ENCODE measurements at regions not wholly inside any gene's neighbourhood (a gene's known extent, or its start where the extent isn't known, plus 50 kb on each side); places are given as distances from the start of the nearest gene placed in this dataset.
"Not testable (repeated sequence)": the region's sequence is repeated elsewhere in the genome, so short reads cannot be mapped to it uniquely, and the experiment has no call there.

DNA sequence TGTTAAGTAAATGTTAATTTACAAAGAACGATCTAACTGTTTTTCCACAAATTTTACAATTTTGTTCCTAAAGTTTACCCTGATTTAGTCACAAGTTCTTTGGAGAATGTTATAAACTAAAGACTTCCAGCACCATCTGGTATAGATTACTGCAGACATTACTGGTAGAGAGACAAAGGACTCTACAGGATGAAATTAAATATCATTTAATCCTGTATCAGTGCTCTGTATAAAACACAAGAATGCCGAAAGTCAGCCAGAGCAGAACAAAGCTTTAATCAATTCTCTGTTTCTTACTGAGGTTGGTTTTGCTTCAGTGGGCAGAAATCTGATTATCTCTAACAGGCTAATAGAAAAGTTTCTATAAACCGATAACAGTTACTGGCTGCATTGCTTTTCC, 763.6 kb downstream of the TENT5A start:
- no peak for DNase-seq
- no peak overlapping the region for H3K27ac ChIP-seq (ENCODE audit: low read length)
- H3K36me3 ChIP-seq (ENCODE audit: control insufficient read depth, insufficient read depth, low read length), result no peaks in the 10 kb centered on the region

DNA sequence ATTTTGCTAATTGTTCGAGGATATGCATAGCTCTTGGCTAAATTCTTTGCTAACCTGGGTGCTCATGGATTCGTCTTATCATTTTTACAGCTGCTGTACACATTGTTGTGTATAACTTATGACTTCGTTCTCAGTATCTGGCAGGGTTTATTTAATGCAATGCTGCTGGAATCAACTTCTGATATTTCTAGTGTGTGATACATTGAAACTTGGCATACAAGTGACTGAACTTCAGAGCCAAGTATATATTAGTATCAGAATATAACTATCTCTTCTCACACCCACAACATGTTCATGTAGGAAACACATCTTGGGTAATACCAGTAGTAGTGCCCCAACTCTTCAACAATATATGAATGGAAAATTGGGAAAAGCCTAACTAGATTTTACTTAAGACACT, 764.2 kb downstream of the TENT5A start:
- Histone ChIP-seq H3K36me3 (ENCODE audit: control insufficient read depth, insufficient read depth, low read length) (no peaks in the 10 kb centered on the region), H3K4me3 (ENCODE audit: low read length) (no peak overlapping the region), H3K4me1 (ENCODE audit: control insufficient read depth, insufficient read depth, low read length) (no peaks in the 10 kb centered on the region), H3K27ac (ENCODE audit: low read length) (no peak overlapping the region), H3K27me3 (ENCODE audit: control insufficient read depth, insufficient read depth, low read length) (no peaks in the 10 kb centered on the region), H3K9me3 (ENCODE audit: control insufficient read depth, low read depth, low read length) (peaks cover 8% of the 10 kb centered on the region)
- no peak for DNase-seq
- WGBS (ENCODE audit: insufficient coverage, low lambda C conversion rate), result no CpG with 5 or more reads among the region's 3 CpGs

More for the DNA sequence above, 763.6 kb downstream of the TENT5A start:
- Histone ChIP-seq H3K27me3 (ENCODE audit: control insufficient read depth, insufficient read depth, low read length) (no peaks in the 10 kb centered on the region), H3K4me3 (ENCODE audit: low read length) (no peak overlapping the region), H3K9me3 (ENCODE audit: control insufficient read depth, low read depth, low read length) (peaks cover 9% of the 10 kb centered on the region), H3K4me1 (ENCODE audit: control insufficient read depth, insufficient read depth, low read length) (no peaks in the 10 kb centered on the region)
- WGBS (ENCODE audit: insufficient coverage, low lambda C conversion rate), result 75% methylated on average over 2 of the region's 3 CpGs

DNA sequence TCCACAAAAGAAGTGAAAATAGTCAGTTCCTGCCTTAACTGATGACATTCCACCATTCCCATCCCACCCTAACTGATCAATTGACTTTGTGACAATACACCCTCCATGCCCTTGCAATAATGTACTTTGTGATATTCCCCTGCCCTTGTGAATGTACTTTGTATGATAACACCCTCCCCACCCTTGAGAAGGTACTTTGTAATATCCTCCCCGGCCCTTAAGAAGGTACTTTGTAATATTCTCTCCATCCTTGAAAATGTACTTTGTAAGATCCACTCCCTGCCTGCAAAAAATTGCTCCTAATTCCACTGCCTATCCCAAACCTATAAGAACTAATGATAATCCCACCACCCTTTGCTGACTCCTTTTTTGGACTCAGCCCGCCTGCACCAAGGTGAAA, 771.3 kb downstream of the TENT5A start:
- H3K27me3 ChIP-seq (ENCODE audit: control insufficient read depth, insufficient read depth, low read length); H3K4me3 ChIP-seq (ENCODE audit: low read length); H3K9me3 ChIP-seq (ENCODE audit: control insufficient read depth, low read depth, low read length); H3K27ac ChIP-seq (ENCODE audit: low read length); DNase-seq; H3K36me3 ChIP-seq (ENCODE audit: control insufficient read depth, insufficient read depth, low read length); H3K4me1 ChIP-seq (ENCODE audit: control insufficient read depth, insufficient read depth, low read length): not testable (repeated sequence)
- no CpG with 5 or more reads among the region's 2 CpGs for WGBS (ENCODE audit: insufficient coverage, low lambda C conversion rate)

DNA sequence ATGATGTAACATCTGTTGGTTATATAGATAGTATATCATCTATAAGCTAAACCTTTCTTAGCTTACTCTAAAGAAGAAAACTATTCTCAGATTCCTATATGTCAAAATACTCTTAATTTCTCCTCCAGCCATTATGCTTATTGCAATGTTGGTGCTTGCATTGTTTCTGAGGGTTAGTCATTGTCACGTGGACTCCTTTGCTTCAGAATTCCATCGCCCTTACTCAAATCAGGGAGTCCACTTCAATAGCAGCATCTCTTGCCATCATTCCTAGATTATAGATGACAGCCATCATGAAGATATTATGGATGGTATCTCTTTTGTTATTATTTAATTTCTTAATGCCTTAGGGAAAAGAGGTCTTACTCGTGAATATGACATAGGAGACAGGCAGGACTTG, 776.1 kb downstream of the TENT5A start:
- Histone ChIP-seq H3K4me1 (ENCODE audit: control insufficient read depth, insufficient read depth, low read length) (no peaks in the 10 kb centered on the region), H3K9me3 (ENCODE audit: control insufficient read depth, low read depth, low read length) (no peaks in the 10 kb centered on the region), H3K27ac (ENCODE audit: low read length) (no peak overlapping the region), H3K27me3 (ENCODE audit: control insufficient read depth, insufficient read depth, low read length) (no peaks in the 10 kb centered on the region), H3K36me3 (ENCODE audit: control insufficient read depth, insufficient read depth, low read length) (no peaks in the 10 kb centered on the region), H3K4me3 (ENCODE audit: low read length) (no peak overlapping the region)
- no peak for DNase-seq
- WGBS (ENCODE audit: insufficient coverage, low lambda C conversion rate), result no CpG with 5 or more reads among the region's 3 CpGs

DNA sequence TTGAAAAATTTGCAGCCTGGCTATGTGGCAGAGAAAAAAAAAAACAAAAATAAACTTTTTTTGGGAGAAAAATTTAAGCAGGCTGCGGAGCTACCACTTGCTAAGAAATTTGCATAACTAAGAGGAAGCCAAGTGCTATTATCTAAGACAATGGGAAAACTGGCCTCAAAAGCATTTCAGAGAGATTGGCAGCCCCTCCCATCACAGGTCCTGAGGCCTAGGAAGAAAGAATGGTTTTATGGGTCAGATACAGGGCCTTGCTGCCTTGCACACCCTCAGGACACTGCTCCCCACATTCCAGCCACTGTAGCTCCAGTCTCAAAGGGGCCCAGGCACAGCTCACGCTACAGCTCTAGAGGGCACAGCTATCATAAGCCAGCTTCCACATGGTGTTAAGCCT, 777.9 kb downstream of the TENT5A start:
- Histone ChIP-seq H3K27ac (ENCODE audit: low read length) (no peak overlapping the region), H3K4me1 (ENCODE audit: control insufficient read depth, insufficient read depth, low read length) (no peaks in the 10 kb centered on the region), H3K27me3 (ENCODE audit: control insufficient read depth, insufficient read depth, low read length) (no peaks in the 10 kb centered on the region), H3K36me3 (ENCODE audit: control insufficient read depth, insufficient read depth, low read length) (no peaks in the 10 kb centered on the region), H3K4me3 (ENCODE audit: low read length) (no peak overlapping the region), H3K9me3 (ENCODE audit: control insufficient read depth, low read depth, low read length) (no peaks in the 10 kb centered on the region)
- WGBS (ENCODE audit: insufficient coverage, low lambda C conversion rate), result 100% methylated on average over 1 of the region's 2 CpGs
- peak in 1 of 2 donors; percentile 9 for DNase-seq

DNA sequence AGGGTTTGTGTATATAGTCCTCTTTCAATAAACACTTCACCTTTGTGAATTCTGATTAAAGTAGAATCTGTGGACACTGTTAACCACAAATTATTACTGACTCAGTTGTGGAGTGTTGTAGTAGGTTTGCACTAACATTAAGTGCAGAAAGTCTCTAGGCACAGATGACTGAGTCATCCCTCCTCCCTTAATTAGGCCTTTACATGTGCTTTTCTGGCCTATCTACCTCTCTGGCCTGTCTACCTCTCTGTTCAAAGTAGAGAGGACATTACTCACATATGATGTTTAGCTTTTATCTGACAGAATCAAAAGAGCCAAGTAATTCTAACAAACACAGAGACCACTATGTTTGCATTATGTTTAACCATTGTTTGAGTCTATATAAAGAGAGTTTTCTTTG, 783.0 kb downstream of the TENT5A start:
- Histone ChIP-seq H3K4me3 (ENCODE audit: low read length) (no peak overlapping the region), H3K27me3 (ENCODE audit: control insufficient read depth, insufficient read depth, low read length) (no peaks in the 10 kb centered on the region), H3K36me3 (ENCODE audit: control insufficient read depth, insufficient read depth, low read length) (no peaks in the 10 kb centered on the region), H3K4me1 (ENCODE audit: control insufficient read depth, insufficient read depth, low read length) (no peaks in the 10 kb centered on the region), H3K27ac (ENCODE audit: low read length) (no peak overlapping the region), H3K9me3 (ENCODE audit: control insufficient read depth, low read depth, low read length) (no peaks in the 10 kb centered on the region)
- DNase-seq, result no peak

DNA sequence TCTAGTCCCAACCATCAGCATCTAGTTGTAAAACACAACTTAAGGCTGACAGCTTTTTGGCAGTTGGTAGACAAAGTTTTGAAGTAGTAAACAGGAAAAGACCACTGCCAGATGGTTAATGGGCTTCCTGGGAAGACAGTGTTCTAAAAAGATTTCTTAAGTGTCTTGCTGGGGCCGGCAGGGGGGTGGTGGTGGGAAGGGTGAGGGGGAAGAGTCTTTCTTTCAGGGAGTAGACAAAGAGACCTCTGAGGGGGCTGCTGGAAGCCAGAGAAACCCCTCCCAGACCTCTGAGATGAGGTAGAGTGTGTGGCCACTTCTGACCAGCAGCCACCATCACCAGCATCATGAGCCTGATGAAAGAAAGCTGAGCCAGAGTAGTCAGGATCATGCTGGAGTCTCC, 784.9 kb downstream of the TENT5A start:
- peak in 1 of 2 donors; percentile 4 for DNase-seq
- Histone ChIP-seq H3K27me3 (ENCODE audit: control insufficient read depth, insufficient read depth, low read length) (no peaks in the 10 kb centered on the region), H3K27ac (ENCODE audit: low read length) (no peak overlapping the region), H3K9me3 (ENCODE audit: control insufficient read depth, low read depth, low read length) (no peaks in the 10 kb centered on the region), H3K4me1 (ENCODE audit: control insufficient read depth, insufficient read depth, low read length) (no peaks in the 10 kb centered on the region), H3K4me3 (ENCODE audit: low read length) (no peak overlapping the region), H3K36me3 (ENCODE audit: control insufficient read depth, insufficient read depth, low read length) (no peaks in the 10 kb centered on the region)
- WGBS (ENCODE audit: insufficient coverage, low lambda C conversion rate), result no CpG with 5 or more reads among the region's 1 CpG

DNA sequence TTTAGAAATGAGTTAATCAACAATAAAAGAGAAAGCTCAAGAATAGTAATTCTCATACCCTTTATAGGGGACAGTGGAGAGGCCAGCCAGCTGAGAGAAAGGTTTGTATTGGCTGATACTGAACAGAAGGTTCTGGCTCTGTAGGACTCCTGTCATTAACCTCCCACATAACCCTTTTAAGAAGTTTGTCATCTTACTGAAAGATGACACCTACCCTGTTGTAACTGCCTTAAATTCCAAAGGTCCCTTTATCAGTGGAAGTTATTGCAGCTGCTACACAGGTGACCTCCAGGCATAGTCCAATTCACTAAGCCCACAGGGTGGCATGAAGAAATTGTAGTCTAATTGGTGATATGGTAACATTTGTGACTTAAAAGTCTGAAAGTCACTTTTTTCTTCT, 790.1 kb downstream of the TENT5A start:
- no peaks in the 10 kb centered on the region for H3K9me3 ChIP-seq (ENCODE audit: control insufficient read depth, low read depth, low read length)
- no peak overlapping the region for H3K4me3 ChIP-seq (ENCODE audit: low read length)
- peaks cover 11% of the 10 kb centered on the region for H3K4me1 ChIP-seq (ENCODE audit: control insufficient read depth, insufficient read depth, low read length)
- no peaks in the 10 kb centered on the region for H3K36me3 ChIP-seq (ENCODE audit: control insufficient read depth, insufficient read depth, low read length)
- peak; percentile 85 to 89 for DNase-seq
- peak overlapping the region; percentile 68 for H3K27ac ChIP-seq (ENCODE audit: low read length)
- no peaks in the 10 kb centered on the region for H3K27me3 ChIP-seq (ENCODE audit: control insufficient read depth, insufficient read depth, low read length)

DNA sequence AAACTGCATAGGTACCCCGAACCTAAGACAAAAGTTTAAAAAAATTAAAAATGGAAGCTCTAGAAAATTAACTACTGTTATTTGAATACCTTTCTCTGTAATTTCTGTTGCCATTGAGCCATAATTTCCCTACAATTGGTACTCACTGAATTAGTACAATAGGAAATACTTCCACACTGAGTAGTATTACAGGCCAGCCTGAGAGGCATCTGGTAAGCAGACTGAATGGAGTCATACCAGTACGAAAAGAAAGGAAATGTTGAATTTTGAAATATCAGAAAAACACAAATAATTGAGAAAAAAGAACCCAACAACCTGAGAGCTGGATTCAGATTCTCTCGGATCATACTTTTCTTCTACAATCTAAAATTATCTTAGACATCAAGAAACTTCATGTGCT, 791.3 kb downstream of the TENT5A start:
- Histone ChIP-seq H3K27ac (ENCODE audit: low read length) (no peak overlapping the region), H3K4me3 (ENCODE audit: low read length) (no peak overlapping the region), H3K9me3 (ENCODE audit: control insufficient read depth, low read depth, low read length) (no peaks in the 10 kb centered on the region), H3K27me3 (ENCODE audit: control insufficient read depth, insufficient read depth, low read length) (no peaks in the 10 kb centered on the region), H3K36me3 (ENCODE audit: control insufficient read depth, insufficient read depth, low read length) (no peaks in the 10 kb centered on the region), H3K4me1 (ENCODE audit: control insufficient read depth, insufficient read depth, low read length) (peaks cover 11% of the 10 kb centered on the region)
- WGBS (ENCODE audit: insufficient coverage, low lambda C conversion rate), result 90% methylated on average over 2 of the region's 3 CpGs
- DNase-seq, result no peak

DNA sequence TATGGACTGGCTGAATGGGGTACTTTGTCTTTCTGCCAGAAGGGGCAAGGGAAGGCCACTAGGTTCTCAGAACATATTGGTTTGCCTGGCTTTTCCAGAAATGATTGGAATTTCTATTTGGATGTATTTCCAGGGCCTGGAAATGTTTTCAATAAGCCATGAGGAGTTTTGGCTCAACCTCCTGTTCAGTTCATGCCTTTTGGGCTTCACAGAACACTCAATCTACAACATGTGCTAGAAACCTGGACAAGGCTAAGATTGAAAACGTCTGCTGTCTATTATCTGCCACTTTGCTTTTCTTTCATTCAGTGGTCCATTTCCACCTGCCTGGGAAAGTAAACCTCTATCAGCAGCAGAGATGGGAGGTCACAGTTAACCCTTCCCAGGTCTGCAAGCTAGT, 793.4 kb downstream of the TENT5A start:
- no peaks in the 10 kb centered on the region for H3K27me3 ChIP-seq (ENCODE audit: control insufficient read depth, insufficient read depth, low read length)
- no peak overlapping the region for H3K4me3 ChIP-seq (ENCODE audit: low read length)
- H3K27ac ChIP-seq (ENCODE audit: low read length), result no peak overlapping the region
- no peaks in the 10 kb centered on the region for H3K36me3 ChIP-seq (ENCODE audit: control insufficient read depth, insufficient read depth, low read length)
- no peaks in the 10 kb centered on the region for H3K9me3 ChIP-seq (ENCODE audit: control insufficient read depth, low read depth, low read length)
- no CpG with 5 or more reads among the region's 1 CpG for WGBS (ENCODE audit: insufficient coverage, low lambda C conversion rate)
- H3K4me1 ChIP-seq (ENCODE audit: control insufficient read depth, insufficient read depth, low read length), result peaks cover 11% of the 10 kb centered on the region
- no peak for DNase-seq

DNA sequence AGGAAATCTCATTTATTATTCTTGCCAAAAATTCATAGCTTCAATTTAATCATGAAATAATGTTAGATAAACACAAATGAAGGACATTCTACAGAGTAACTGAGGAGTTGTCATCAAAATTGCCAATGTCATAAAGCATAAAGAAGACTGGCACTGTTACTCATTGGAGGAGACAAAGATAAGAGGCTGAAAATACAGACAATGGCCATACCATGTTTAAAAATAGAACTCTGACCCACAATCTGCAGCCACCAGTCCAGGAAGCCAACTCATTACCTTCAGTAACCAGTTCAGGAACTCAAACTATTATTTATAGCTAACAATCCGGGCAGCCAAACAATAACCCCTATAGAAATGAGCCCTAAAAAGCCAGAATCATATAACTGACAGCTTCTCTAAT, 795.6 kb downstream of the TENT5A start:
- Histone ChIP-seq H3K4me3 (ENCODE audit: low read length) (no peak overlapping the region), H3K4me1 (ENCODE audit: control insufficient read depth, insufficient read depth, low read length) (peaks cover 20% of the 10 kb centered on the region), H3K27me3 (ENCODE audit: control insufficient read depth, insufficient read depth, low read length) (no peaks in the 10 kb centered on the region), H3K36me3 (ENCODE audit: control insufficient read depth, insufficient read depth, low read length) (no peaks in the 10 kb centered on the region), H3K9me3 (ENCODE audit: control insufficient read depth, low read depth, low read length) (no peaks in the 10 kb centered on the region), H3K27ac (ENCODE audit: low read length) (no peak overlapping the region)
- no peak for DNase-seq
- WGBS (ENCODE audit: insufficient coverage, low lambda C conversion rate), result 60% methylated on average over 1 of the region's 1 CpG
